H1 (cell line): ENCODE measurements at regions not wholly inside any gene's neighbourhood (a gene's known extent, or its start where the extent isn't known, plus 50 kb on each side); places are given as distances from the start of the nearest gene placed in this dataset.

ENCODE experiments used
- CTCF ChIA-PET: fragments of 300-600 bp; sonication (Branson Sonifier 250); formaldehyde crosslinking; loops from one replicate; lab custom pipeline; 2021; ENCODE audit not compliant: partially characterized antibody; lab: Charles Lee
- POLR2A ChIA-PET: fragments of 300-600 bp; sonication (Branson Sonifier 250); formaldehyde crosslinking; loops from one replicate; lab custom pipeline; 2021; ENCODE audit warnings: inconsistent platforms; ENCODE audit not compliant: partially characterized antibody; lab: Charles Lee
- DNase-seq, 2 experiments: peaks; one replicate each; pipeline versions ENCODE4 v3.0.0 to v3.0.0-alpha.2; 2010 to 2022; ENCODE audit warnings: low spot score in 2 of 2, low read depth in 1 of 2, mixed read lengths in 1 of 2
- FAIRE-seq: peaks from 2 replicates; lab custom pipeline; 2011; peaks lifted over from hg19 to GRCh38; lab: Jason Lieb, UNC
- H2AFZ ChIP-seq: 2 replicates; pipeline ENCODE4 v1.8.1; 2012; ENCODE audit warnings: low read length, inconsistent platforms
- H2AK5ac ChIP-seq: 2 replicates; pipeline ENCODE4 v1.6.1; 2013; ENCODE audit warnings: low read depth, low read length
- H2BK120ac ChIP-seq: replicated peaks from 2 replicates; pipeline ENCODE3; 2013; ENCODE audit warnings: low read depth, low read length, inconsistent platforms
- H2BK12ac ChIP-seq: 2 replicates; pipeline ENCODE4 v1.6.1; 2013; ENCODE audit warnings: low read depth, low read length
- H2BK15ac ChIP-seq: 2 replicates; pipeline ENCODE4 v1.6.1; 2013; ENCODE audit warnings: low read length
- H2BK20ac ChIP-seq: 2 replicates; pipeline ENCODE4 v1.6.1; 2013; ENCODE audit warnings: low read length
- H2BK5ac ChIP-seq: 2 replicates; pipeline ENCODE4 v1.6.1; 2013; ENCODE audit warnings: low read depth, low read length
- H3K14ac ChIP-seq: 2 replicates; pipeline ENCODE4 v1.6.1; 2013; ENCODE audit warnings: inconsistent platforms; ENCODE audit not compliant: insufficient read length
- H3K18ac ChIP-seq: 2 replicates; pipeline ENCODE4 v1.6.1; 2013; ENCODE audit warnings: low read length; ENCODE audit errors: extremely low read depth
- H3K23ac ChIP-seq: 2 replicates; pipeline ENCODE4 v1.6.1; 2013; ENCODE audit warnings: inconsistent platforms; ENCODE audit not compliant: insufficient read length
- H3K23me2 ChIP-seq: 2 replicates; pipeline ENCODE4 v1.6.1; 2013; ENCODE audit warnings: low read depth, low read length
- H3K27ac ChIP-seq: 2 replicates; pipeline ENCODE4 v1.6.1; 2011; ENCODE audit warnings: low read depth, low read length, inconsistent platforms
- H3K27me3 ChIP-seq, 4 experiments: replicated peaks in 1 of 4; 1 replicate in 1 of 4; 2 replicates in 3 of 4; pipeline versions ENCODE4 v1.6.1 to v1.8.1; 2011 to 2013; ENCODE audit warnings: low read length in 3 of 4, mild to moderate bottlenecking in 3 of 4, inconsistent platforms in 2 of 4, mixed read lengths in 2 of 4, moderate library complexity in 1 of 4; ENCODE audit not compliant: control insufficient read depth in 3 of 4, insufficient read depth in 3 of 4; ENCODE audit errors: extremely low read depth in 1 of 4
- H3K36me3 ChIP-seq, 4 experiments: 2 replicates each; pipeline versions ENCODE4 v1.6.1 to v1.8.1; 2011 to 2013; ENCODE audit warnings: mild to moderate bottlenecking in 4 of 4, low read length in 3 of 4, moderate library complexity in 2 of 4, control low read depth in 1 of 4, inconsistent platforms in 1 of 4; ENCODE audit not compliant: insufficient read depth in 4 of 4, control insufficient read depth in 2 of 4
- H3K4ac ChIP-seq: replicated peaks from 2 replicates; pipeline ENCODE3; 2013; ENCODE audit warnings: low read length, low read depth, mixed read lengths, inconsistent platforms; ENCODE audit not compliant: insufficient read length
- H3K4me1 ChIP-seq, 4 experiments: replicated peaks in 1 of 4; 1 replicate in 1 of 4; 2 replicates in 3 of 4; pipeline versions ENCODE4 v1.6.1 to v1.8.1; 2011 to 2013; ENCODE audit warnings: low read length in 3 of 4, inconsistent platforms in 2 of 4, mixed read lengths in 1 of 4; ENCODE audit not compliant: insufficient read depth in 4 of 4, control insufficient read depth in 3 of 4
- H3K4me2 ChIP-seq, 2 experiments: 2 replicates each; pipeline versions ENCODE4 v1.6.1 to v1.8.1; 2011 to 2013; ENCODE audit warnings: low read depth in 2 of 2, low read length in 2 of 2, control low read depth in 1 of 2, inconsistent platforms in 1 of 2, mild to moderate bottlenecking in 1 of 2; ENCODE audit not compliant: insufficient read depth in 1 of 2
- H3K4me3 ChIP-seq, 4 experiments: fragments of 200-600, 300-600 bp in 1 of 4; sonication (generic), shearing (Covaris generic), sonication (Bioruptor Twin) in 1 of 4; 2 replicates each; pipeline versions ENCODE4 v1.5.1 to v1.8.1; 2011 to 2016; ENCODE audit warnings: low read length in 4 of 4, low read depth in 3 of 4, control low read depth in 2 of 4, inconsistent platforms in 2 of 4, mild to moderate bottlenecking in 2 of 4, mixed read lengths in 1 of 4, moderate library complexity in 1 of 4; ENCODE audit not compliant: insufficient read depth in 2 of 4; ENCODE audit errors: extremely low read depth in 1 of 4
- H3K56ac ChIP-seq: replicated peaks from 2 replicates; pipeline ENCODE3; 2013; ENCODE audit warnings: low read depth, mild to moderate bottlenecking, mixed read lengths, low read length, inconsistent platforms; ENCODE audit not compliant: insufficient read length
- H3K79me1 ChIP-seq: 2 replicates; pipeline ENCODE4 v1.6.1; 2013; ENCODE audit warnings: low read depth, low read length, control low read depth
- H3K79me2 ChIP-seq, 2 experiments: 2 replicates each; pipeline versions ENCODE4 v1.6.1 to v1.8.1; 2012 to 2013; ENCODE audit warnings: low read length in 2 of 2, mild to moderate bottlenecking in 2 of 2, inconsistent platforms in 1 of 2; ENCODE audit not compliant: insufficient read depth in 2 of 2, control insufficient read depth in 1 of 2
- H3K9ac ChIP-seq, 4 experiments: replicated peaks in 1 of 4; 1 replicate in 1 of 4; 2 replicates in 3 of 4; pipeline versions ENCODE4 v1.6.1 to v1.8.1; 2011 to 2013; ENCODE audit warnings: low read depth in 3 of 4, low read length in 3 of 4, control low read depth in 2 of 4, mild to moderate bottlenecking in 2 of 4, moderate library complexity in 2 of 4, inconsistent platforms in 1 of 4; ENCODE audit errors: extremely low read depth in 1 of 4
- H3K9me3 ChIP-seq, 2 experiments: 2 replicates each; pipeline versions ENCODE4 v1.6.1 to v1.8.1; 2012 to 2013; ENCODE audit warnings: mild to moderate bottlenecking in 2 of 2, moderate library complexity in 2 of 2, control low read depth in 1 of 2, inconsistent platforms in 1 of 2, low read depth in 1 of 2, low read length in 1 of 2, mixed read lengths in 1 of 2; ENCODE audit not compliant: insufficient read depth in 2 of 2
- H4K20me1 ChIP-seq, 2 experiments: replicated peaks in 1 of 2; 2 replicates each; pipeline versions ENCODE3 to v1.8.1; 2011 to 2013; ENCODE audit warnings: inconsistent platforms in 2 of 2, low read length in 2 of 2, mild to moderate bottlenecking in 1 of 2; ENCODE audit not compliant: insufficient read depth in 2 of 2, control insufficient read depth in 1 of 2
- H4K5ac ChIP-seq: 2 replicates; pipeline ENCODE4 v1.6.1; 2013; ENCODE audit warnings: low read length, low read depth, mixed read lengths, inconsistent platforms; ENCODE audit not compliant: insufficient read length
- H4K8ac ChIP-seq: 2 replicates; pipeline ENCODE4 v1.8.0; 2013; ENCODE audit warnings: mild to moderate bottlenecking, moderate library complexity, low read length, inconsistent platforms; ENCODE audit not compliant: insufficient read depth; ENCODE audit errors: extremely low read depth
- H4K91ac ChIP-seq: replicated peaks from 2 replicates; pipeline ENCODE3; 2013; ENCODE audit warnings: low read length, mixed read lengths, inconsistent platforms; ENCODE audit not compliant: insufficient read length
- YY1 ChIP-seq: IDR thresholded peaks from 2 replicates; pipeline ENCODE4 v1.6.1; 2011; ENCODE audit warnings: low read depth, mild to moderate bottlenecking, low read length
- WGBS, 2 experiments: shearing (Covaris generic) in 1 of 2; methylation state at CpG; one replicate each; pipeline versions ENCODE4 v1.1.6 to v1.1.7; 2013 to 2015; ENCODE audit warnings: low lambda C conversion rate in 2 of 2, mixed read lengths in 2 of 2, inconsistent platforms in 1 of 2, low coverage in 1 of 2, missing lambda C conversion rate in 1 of 2; ENCODE audit not compliant: insufficient replicate concordance in 2 of 2, insufficient coverage in 1 of 2, insufficient read length in 1 of 2; ENCODE audit errors: extremely low coverage in 1 of 2, missing lambda C conversion rate in 1 of 2; 5-methylcytosine and 5-hydroxymethylcytosine counted together

DNA sequence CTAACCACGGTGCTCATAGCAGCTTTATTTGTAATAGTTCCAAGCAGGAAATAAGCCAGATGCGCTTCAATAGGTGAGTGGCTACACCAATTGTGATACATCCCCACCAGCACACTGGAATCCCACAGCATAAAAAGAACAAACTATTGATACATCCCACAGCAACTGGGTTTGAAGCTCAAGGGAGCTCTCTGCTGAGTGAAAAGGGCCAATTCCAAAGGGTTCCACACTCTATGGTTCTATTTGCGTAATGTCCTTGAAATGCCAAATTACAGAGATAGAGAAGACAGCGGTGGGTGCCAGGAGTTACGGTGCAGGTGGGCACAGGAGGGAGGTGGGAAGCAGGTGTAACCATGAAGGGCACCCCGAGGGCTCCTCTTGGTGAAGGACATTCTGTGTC lies 155.3 kb upstream of the PPP1R26 start:
- H3K4me3 ChIP-seq = no peak overlapping the region
- H3K18ac ChIP-seq = no peak overlapping the region
- no peak overlapping the region for H2BK20ac ChIP-seq
- H3K56ac ChIP-seq = no peak overlapping the region
- no peak overlapping the region for H3K23ac ChIP-seq
- H3K14ac ChIP-seq = no peak overlapping the region
- H3K27me3 ChIP-seq = no peaks in the 10 kb centered on the region
- no peak overlapping the region for H2AFZ ChIP-seq
- no peak for FAIRE-seq
- 72% methylated on average over 6 of the region's 6 CpGs; no CpG with 5 or more reads in 1 of the 2 experiments for WGBS, 2 experiments
- H2BK15ac ChIP-seq = no peak overlapping the region
- H3K27ac ChIP-seq = no peak overlapping the region
- no peak overlapping the region for H2BK120ac ChIP-seq
- no peak for DNase-seq
- no peak overlapping the region for H3K4me2 ChIP-seq
- no peak overlapping the region for H2BK12ac ChIP-seq
- H3K4ac ChIP-seq = no peak overlapping the region
- ChIA-PET CTCF (interaction anchor here (1.2 kb wide), 1 partner anchor 8 kb away, joined by 3 read pairs; no protein-coding TSS in a partner anchor), POLR2A (no interaction called here)
- H3K4me1 ChIP-seq = peaks cover 1 to 16% (median 6%) of the 10 kb centered on the region in 4 experiments; a peak in 4 of 7 replicates
- no peak overlapping the region for H3K9ac ChIP-seq
- no peak overlapping the region for H4K8ac ChIP-seq
- H3K79me1 ChIP-seq = no peaks in the 10 kb centered on the region
- H4K5ac ChIP-seq = no peak overlapping the region
- no peaks in the 10 kb centered on the region for H4K20me1 ChIP-seq
- no peak overlapping the region for H2BK5ac ChIP-seq
- no peaks in the 10 kb centered on the region for H3K23me2 ChIP-seq
- H3K79me2 ChIP-seq = no peaks in the 10 kb centered on the region
- H3K36me3 ChIP-seq = no peaks in the 10 kb centered on the region
- H3K9me3 ChIP-seq = peaks cover 7 to 15% of the 10 kb centered on the region in 2 experiments; a peak in 3 of 4 replicates
- no peak overlapping the region for H4K91ac ChIP-seq
- no peak overlapping the region for H2AK5ac ChIP-seq
- no peak for TF ChIP-seq YY1
